ENCODE measurements at regions not wholly inside any gene's neighbourhood (a gene's known extent, or its start where the extent isn't known, plus 50 kb on each side); places are given as distances from the start of the nearest gene placed in this dataset.

- DNase-seq (ENCODE audit: low read depth) = no peak
Measured at GRCh38 chr12:111310076-111310870, 58.6 kb downstream of the PHETA1 start.

GRCh38 chr12:111309584-111309983 lies 59.3 kb downstream of the PHETA1 start:
- DNase-seq (ENCODE audit: low read depth) = no peak

GRCh38 chr12:111308473-111308872 lies 60.4 kb downstream of the PHETA1 start:
- no peak for DNase-seq (ENCODE audit: low read depth)

GRCh38 chr12:111304642-111305071 lies 64.2 kb downstream of the PHETA1 start:
- DNase-seq (ENCODE audit: low read depth) = peak; percentile 54

GRCh38 chr12:111303531-111303930 lies 65.4 kb downstream of the PHETA1 start:
- no peak for DNase-seq (ENCODE audit: low read depth)

GRCh38 chr12:111298582-111299436 lies 70.1 kb downstream of the PHETA1 start:
- peak; percentile 9 for DNase-seq (ENCODE audit: low read depth)

- DNase-seq (ENCODE audit: low read depth) = no peak
Measured at GRCh38 chr12:111297703-111298426, 71.0 kb downstream of the PHETA1 start.

GRCh38 chr12:111296906-111297463 lies 71.9 kb downstream of the PHETA1 start:
- no peak for DNase-seq (ENCODE audit: low read depth)

- DNase-seq (ENCODE audit: low read depth) = no peak
Measured at GRCh38 chr12:111295176-111295575, 73.7 kb downstream of the PHETA1 start.

GRCh38 chr12:111293266-111294009 lies 75.5 kb downstream of the PHETA1 start:
- no peak for DNase-seq (ENCODE audit: low read depth)

GRCh38 chr12:111291357-111291756 lies 77.5 kb downstream of the PHETA1 start:
- no peak for DNase-seq (ENCODE audit: low read depth)

- DNase-seq (ENCODE audit: low read depth) = no peak
Measured at GRCh38 chr12:111288771-111289170, 80.1 kb downstream of the PHETA1 start.

- no peak for DNase-seq (ENCODE audit: low read depth)
Measured at GRCh38 chr12:111287125-111287900, 81.6 kb downstream of the PHETA1 start.

GRCh38 chr12:111285200-111285599 lies 83.7 kb downstream of the PHETA1 start:
- DNase-seq (ENCODE audit: low read depth) = no peak

- no peak for DNase-seq (ENCODE audit: low read depth)
Measured at GRCh38 chr12:111284709-111285108, 84.2 kb downstream of the PHETA1 start.

GRCh38 chr12:111283966-111284365 lies 84.9 kb downstream of the PHETA1 start:
- no peak for DNase-seq (ENCODE audit: low read depth)

- no peak for DNase-seq (ENCODE audit: low read depth)
Measured at GRCh38 chr12:111283521-111283920, 85.4 kb downstream of the PHETA1 start.

- DNase-seq (ENCODE audit: low read depth) = no peak
Measured at GRCh38 chr12:111277570-111277969, 91.3 kb downstream of the PHETA1 start.

GRCh38 chr12:111276146-111276545 lies 92.7 kb downstream of the PHETA1 start:
- DNase-seq (ENCODE audit: low read depth) = no peak

- no peak for DNase-seq (ENCODE audit: low read depth)
Measured at GRCh38 chr12:111275308-111275707, 93.6 kb downstream of the PHETA1 start.

GRCh38 chr12:111274777-111275176 lies 94.1 kb downstream of the PHETA1 start:
- no peak for DNase-seq (ENCODE audit: low read depth)

Data from CMK (cell line).